KMS-11 (cell line): ENCODE measurements at regions not wholly inside any gene's neighbourhood (a gene's known extent, or its start where the extent isn't known, plus 50 kb on each side); places are given as distances from the start of the nearest gene placed in this dataset.

Experiments used
- H2AFZ ChIP-seq: fragments of 200-600 bp; sonication (generic); 2 replicates; pipeline ENCODE4 v1.6.1; 2016; ENCODE audit warnings: antibody characterized with exemption, mixed run types, low read depth
- H3K27ac ChIP-seq: fragments of 200-600 bp; sonication (generic); 2 replicates; pipeline ENCODE4 v1.6.1; 2016; ENCODE audit warnings: mild to moderate bottlenecking, mixed run types
- H3K27me3 ChIP-seq: fragments of 200-600 bp; sonication (generic); 2 replicates; pipeline ENCODE4 v1.6.1; 2017; ENCODE audit warnings: mild to moderate bottlenecking, low read depth, mixed run types, moderate library complexity; ENCODE audit not compliant: insufficient read depth
- H3K36me3 ChIP-seq: fragments of 200-600 bp; sonication (generic); 2 replicates; pipeline ENCODE4 v1.6.1; 2017; ENCODE audit warnings: mild to moderate bottlenecking, mixed run types; ENCODE audit not compliant: insufficient read depth
- H3K4me1 ChIP-seq: fragments of 200-600 bp; sonication (generic); 2 replicates; pipeline ENCODE4 v1.6.1; 2016; ENCODE audit warnings: mild to moderate bottlenecking, low read depth, mixed run types; ENCODE audit not compliant: poor library complexity, severe bottlenecking
- H3K4me2 ChIP-seq: fragments of 200-600 bp; sonication (generic); 2 replicates; pipeline ENCODE4 v1.7.0; 2016; ENCODE audit warnings: mild to moderate bottlenecking, mixed run types
- H3K4me3 ChIP-seq: fragments of 200-600 bp; sonication (generic); IDR thresholded peaks from 2 replicates; pipeline ENCODE4 v1.6.1; 2017; ENCODE audit warnings: low read depth, low read length, mixed read lengths; ENCODE audit not compliant: insufficient read depth
- H3K79me2 ChIP-seq: fragments of 200-600 bp; sonication (generic); 2 replicates; pipeline ENCODE4 v1.6.1; 2016; ENCODE audit warnings: low read depth, mixed run types; ENCODE audit not compliant: insufficient read depth
- H3K9ac ChIP-seq: fragments of 200-600 bp; sonication (generic); 2 replicates; pipeline ENCODE4 v1.6.1; 2016; ENCODE audit warnings: mild to moderate bottlenecking, mixed run types
- H4K20me1 ChIP-seq: fragments of 200-600 bp; sonication (generic); 2 replicates; pipeline ENCODE4 v1.6.1; 2016; ENCODE audit warnings: mild to moderate bottlenecking, mixed run types; ENCODE audit not compliant: insufficient read depth
- CTCF ChIP-seq: fragments of 200-600 bp; sonication (generic); conservative IDR thresholded peaks from 2 replicates; pipeline ENCODE4 v1.6.1; 2017; ENCODE audit warnings: low read depth, mild to moderate bottlenecking, antibody characterized with exemption, low read length, moderate library complexity, mixed read lengths

GRCh38 chr2:5329763-5330162 is 362.4 kb upstream of the SOX11 start:
- Histone ChIP-seq H2AFZ (no peak overlapping the region), H3K4me1 (no peaks in the 10 kb centered on the region), H4K20me1 (no peaks in the 10 kb centered on the region), H3K27ac (no peak overlapping the region), H3K4me3 (no peak overlapping the region), H3K79me2 (no peaks in the 10 kb centered on the region), H3K4me2 (no peak overlapping the region), H3K27me3 (no peaks in the 10 kb centered on the region), H3K36me3 (no peaks in the 10 kb centered on the region), H3K9ac (no peak overlapping the region)
- TF ChIP-seq CTCF = no peak

GRCh38 chr2:5330961-5331360 is 361.2 kb upstream of the SOX11 start:
- Histone ChIP-seq H3K79me2 (no peaks in the 10 kb centered on the region), H3K27ac (no peak overlapping the region), H3K9ac (no peak overlapping the region), H3K4me3 (no peak overlapping the region), H3K36me3 (no peaks in the 10 kb centered on the region), H3K4me2 (no peak overlapping the region), H3K27me3 (no peaks in the 10 kb centered on the region), H3K4me1 (no peaks in the 10 kb centered on the region), H4K20me1 (no peaks in the 10 kb centered on the region), H2AFZ (no peak overlapping the region)
- no peak for TF ChIP-seq CTCF

- TF ChIP-seq CTCF = no peak
- Histone ChIP-seq H3K4me3 (no peak overlapping the region), H3K4me1 (no peaks in the 10 kb centered on the region), H3K36me3 (no peaks in the 10 kb centered on the region), H4K20me1 (no peaks in the 10 kb centered on the region), H3K27ac (no peak overlapping the region), H3K4me2 (no peak overlapping the region), H3K79me2 (no peaks in the 10 kb centered on the region), H2AFZ (no peak overlapping the region), H3K9ac (no peak overlapping the region), H3K27me3 (no peaks in the 10 kb centered on the region)
Observed at GRCh38 chr2:5332925-5333324, 359.3 kb upstream of the SOX11 start.

GRCh38 chr2:5339473-5339872 is 352.7 kb upstream of the SOX11 start:
- Histone ChIP-seq H3K79me2 (no peaks in the 10 kb centered on the region), H3K27ac (no peak overlapping the region), H3K27me3 (no peaks in the 10 kb centered on the region), H3K9ac (no peak overlapping the region), H3K4me2 (no peak overlapping the region), H4K20me1 (no peaks in the 10 kb centered on the region), H3K4me3 (no peak overlapping the region), H2AFZ (no peak overlapping the region), H3K36me3 (no peaks in the 10 kb centered on the region), H3K4me1 (no peaks in the 10 kb centered on the region)
- TF ChIP-seq CTCF = no peak
